ENCODE measurements at regions not wholly inside any gene's neighbourhood (a gene's known extent, or its start where the extent isn't known, plus 50 kb on each side); places are given as distances from the start of the nearest gene placed in this dataset.

- TF ChIP-seq CTCF (IDR thresholded peaks at IDR 0.05) (no peak), POLR2A (IDR thresholded peaks at IDR 0.05) (no peak)
Measured at GRCh38 chr3:76871655-76872054, 168.2 kb upstream of the ROBO2 start.

All from Peyer's patch (tissue), 4 donors.